Upper lobe of left lung (tissue), 4 donors: ENCODE measurements at regions not wholly inside any gene's neighbourhood (a gene's known extent, or its start where the extent isn't known, plus 50 kb on each side); places are given as distances from the start of the nearest gene placed in this dataset.

Experiments
- CTCF ChIP-seq, 6 experiments: fragments of 450-650 bp in 4 of 6; fragments of 200-600 bp in 2 of 6; sonication (generic) in 2 of 6; IDR thresholded peaks; one replicate each; pipeline ENCODE4 v1.5.1; 2016 to 2019; ENCODE audit warnings: antibody characterized with exemption in 6 of 6
- POLR2A ChIP-seq, 4 donors: fragments of 450-650 bp; IDR thresholded peaks; one replicate each; pipeline ENCODE4 v1.5.1; 2016 to 2017; ENCODE audit warnings: antibody characterized with exemption in 4 of 4, mild to moderate bottlenecking in 2 of 4

GRCh38 chr5:29939988-29940387 lies 1253.5 kb upstream of the CDH6 start:
- TF ChIP-seq POLR2A (IDR thresholded peaks at IDR 0.05) (no peak), CTCF (IDR thresholded peaks at IDR 0.05) (no peak)
